Hematopoietic multipotent progenitor cell treated with erythropoietin and hydrocortisone succinate and interleukin-3 and kit ligand, for 4 days (in vitro differentiated cells): ENCODE measurements at regions not wholly inside any gene's neighbourhood (a gene's known extent, or its start where the extent isn't known, plus 50 kb on each side); places are given as distances from the start of the nearest gene placed in this dataset.

ENCODE experiments used
- DNase-seq: peaks from one replicate; pipeline ENCODE4 v3.0.0-alpha.2; 2015

GRCh38 chr1:98325646-98326440, 335.7 kb upstream of the SNX7 start:
- DNase-seq: peak; percentile 13

GRCh38 chr1:98323906-98324358, 337.6 kb upstream of the SNX7 start:
- DNase-seq: peak; percentile 80

GRCh38 chr1:98323388-98323787, 338.1 kb upstream of the SNX7 start:
- DNase-seq: peak; percentile 50

GRCh38 chr1:98322966-98323365, 338.6 kb upstream of the SNX7 start:
- DNase-seq: no peak

GRCh38 chr1:98322086-98322485, 339.4 kb upstream of the SNX7 start:
- no peak for DNase-seq

- no peak for DNase-seq
Observed at GRCh38 chr1:98321191-98321590, 340.3 kb upstream of the SNX7 start.

- no peak for DNase-seq
Observed at GRCh38 chr1:98316286-98316905, 345.1 kb upstream of the SNX7 start.

GRCh38 chr1:98315309-98315708, 346.2 kb upstream of the SNX7 start:
- no peak for DNase-seq

- no peak for DNase-seq
Observed at GRCh38 chr1:98314601-98315000, 346.9 kb upstream of the SNX7 start.

- DNase-seq: peak; percentile 64
Observed at GRCh38 chr1:98306517-98307089, 354.9 kb upstream of the SNX7 start.

GRCh38 chr1:98305362-98305761, 356.2 kb upstream of the SNX7 start:
- no peak for DNase-seq

GRCh38 chr1:98304888-98305287, 356.6 kb upstream of the SNX7 start:
- no peak for DNase-seq

GRCh38 chr1:98299861-98300260, 361.7 kb upstream of the SNX7 start:
- DNase-seq: no peak

- no peak for DNase-seq
Observed at GRCh38 chr1:98299313-98299712, 362.2 kb upstream of the SNX7 start.

GRCh38 chr1:98298319-98298718, 363.2 kb upstream of the SNX7 start:
- no peak for DNase-seq

- no peak for DNase-seq
Observed at GRCh38 chr1:98296681-98297080, 364.8 kb upstream of the SNX7 start.

- DNase-seq: no peak
Observed at GRCh38 chr1:98294127-98294526, 367.4 kb upstream of the SNX7 start.

GRCh38 chr1:98292994-98293393, 368.5 kb upstream of the SNX7 start:
- DNase-seq: no peak

- DNase-seq: no peak
Observed at GRCh38 chr1:98289311-98289710, 368.5 kb upstream of the DPYD start.

GRCh38 chr1:98288494-98288893, 367.7 kb upstream of the DPYD start:
- peak; percentile 23 for DNase-seq

- DNase-seq: no peak
Observed at GRCh38 chr1:98287626-98288025, 366.8 kb upstream of the DPYD start.

- no peak for DNase-seq
Observed at GRCh38 chr1:98286656-98287055, 365.8 kb upstream of the DPYD start.

GRCh38 chr1:98285286-98285685, 364.5 kb upstream of the DPYD start:
- peak; percentile 55 for DNase-seq

- no peak for DNase-seq
Observed at GRCh38 chr1:98280049-98280448, 359.2 kb upstream of the DPYD start.
